ENCODE measurements at regions not wholly inside any gene's neighbourhood (a gene's known extent, or its start where the extent isn't known, plus 50 kb on each side); places are given as distances from the start of the nearest gene placed in this dataset.

- H3K4me1 Mint-ChIP-seq = no peaks in the 10 kb centered on the region
- no peak overlapping the region for H3K4me3 Mint-ChIP-seq
- DNase-seq = no peak
- no peak overlapping the region for H3K27ac Mint-ChIP-seq
- H3K9me3 Mint-ChIP-seq = no peaks in the 10 kb centered on the region
- no peaks in the 10 kb centered on the region for H3K36me3 Mint-ChIP-seq
- H3K27me3 Mint-ChIP-seq (ENCODE audit: low read depth in 3 of 3) = peaks cover 0 to 4% (median 2%) of the 10 kb centered on the region in 3 donors
These were observed 383.3 kb upstream of the ASIC2 start for GRCh38 chr17:33676444-33676843.

GRCh38 chr17:33679595-33679994 lies 386.5 kb upstream of the ASIC2 start:
- no peaks in the 10 kb centered on the region for H3K4me1 Mint-ChIP-seq
- H3K36me3 Mint-ChIP-seq = no peaks in the 10 kb centered on the region
- no peak overlapping the region for H3K4me3 Mint-ChIP-seq
- peaks cover 0 to 4% (median 2%) of the 10 kb centered on the region in 3 donors for H3K27me3 Mint-ChIP-seq (ENCODE audit: low read depth in 3 of 3)
- H3K9me3 Mint-ChIP-seq = no peaks in the 10 kb centered on the region
- no peak overlapping the region for H3K27ac Mint-ChIP-seq
- DNase-seq = no peak

GRCh38 chr17:33680472-33680871 lies 387.4 kb upstream of the ASIC2 start:
- Mint-ChIP-seq H3K27me3 (ENCODE audit: low read depth in 3 of 3) (peaks cover 0 to 4% (median 2%) of the 10 kb centered on the region in 3 donors), H3K4me1 (no peaks in the 10 kb centered on the region), H3K4me3 (no peak overlapping the region), H3K36me3 (no peaks in the 10 kb centered on the region), H3K27ac (no peak overlapping the region), H3K9me3 (no peaks in the 10 kb centered on the region)
- no peak for DNase-seq

DNA sequence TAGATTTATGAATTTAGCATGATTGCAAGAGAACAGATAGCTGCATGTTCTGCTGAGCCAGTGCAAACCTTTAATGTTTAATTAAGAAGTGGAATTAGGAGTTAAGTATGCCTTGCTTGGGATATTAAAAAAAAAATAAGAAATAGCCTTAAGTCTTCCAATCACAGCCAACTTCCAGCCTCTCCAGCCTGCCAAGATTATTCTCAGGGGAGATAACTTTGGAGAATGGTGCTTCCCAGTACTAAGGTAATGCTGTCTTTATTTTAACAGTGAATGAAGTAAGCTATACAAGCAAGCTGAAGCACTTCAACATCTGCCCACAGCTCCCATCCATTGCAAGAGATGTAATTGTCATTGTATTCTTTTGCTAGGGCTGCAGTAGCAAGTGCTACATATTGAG lies 389.5 kb upstream of the ASIC2 start:
- DNase-seq = no peak
- no peak overlapping the region for H3K27ac Mint-ChIP-seq
- no peaks in the 10 kb centered on the region for H3K36me3 Mint-ChIP-seq
- H3K9me3 Mint-ChIP-seq = no peaks in the 10 kb centered on the region
- H3K4me1 Mint-ChIP-seq = no peaks in the 10 kb centered on the region
- peaks cover 0 to 2% (median under 1%) of the 10 kb centered on the region in 3 donors for H3K27me3 Mint-ChIP-seq (ENCODE audit: low read depth in 3 of 3)
- no peak overlapping the region for H3K4me3 Mint-ChIP-seq

GRCh38 chr17:33684735-33685134 lies 391.6 kb upstream of the ASIC2 start:
- no peak overlapping the region for H3K4me3 Mint-ChIP-seq
- no peaks in the 10 kb centered on the region for H3K9me3 Mint-ChIP-seq
- DNase-seq = no peak
- peaks cover 0 to 2% (median 0%) of the 10 kb centered on the region in 3 donors for H3K27me3 Mint-ChIP-seq (ENCODE audit: low read depth in 3 of 3)
- H3K4me1 Mint-ChIP-seq = no peaks in the 10 kb centered on the region
- no peaks in the 10 kb centered on the region for H3K36me3 Mint-ChIP-seq
- H3K27ac Mint-ChIP-seq = no peak overlapping the region

- Mint-ChIP-seq H3K4me3 (no peak overlapping the region), H3K27ac (no peak overlapping the region), H3K9me3 (no peaks in the 10 kb centered on the region), H3K27me3 (ENCODE audit: low read depth in 3 of 3) (peaks cover 0 to 5% (median 0%) of the 10 kb centered on the region in 3 donors), H3K4me1 (no peaks in the 10 kb centered on the region), H3K36me3 (no peaks in the 10 kb centered on the region)
- DNase-seq = no peak
These were observed 393.1 kb upstream of the ASIC2 start for GRCh38 chr17:33686171-33686570.

DNA sequence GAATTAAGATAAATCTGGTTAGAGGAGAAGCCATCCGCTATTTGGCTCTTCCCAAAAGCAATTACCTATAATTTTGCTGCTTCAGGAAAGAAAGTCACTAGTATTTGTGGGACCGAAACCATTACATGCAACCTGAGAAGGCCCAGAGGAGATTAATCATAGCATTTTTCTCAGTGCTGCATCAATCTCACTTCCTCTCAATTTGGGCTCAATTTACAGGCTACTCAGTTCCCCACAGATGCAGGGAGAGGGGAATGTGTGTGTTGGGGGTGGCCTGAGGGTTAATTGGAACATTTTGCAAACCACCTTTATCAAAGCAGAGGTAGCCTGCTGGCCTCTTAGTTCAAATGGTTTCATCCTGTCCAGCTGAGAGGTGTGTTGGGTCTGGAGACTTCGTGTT lies 394.7 kb upstream of the ASIC2 start:
- no peak overlapping the region for H3K4me3 Mint-ChIP-seq
- no peaks in the 10 kb centered on the region for H3K9me3 Mint-ChIP-seq
- no peak overlapping the region for H3K27ac Mint-ChIP-seq
- H3K4me1 Mint-ChIP-seq = no peaks in the 10 kb centered on the region
- no peak for DNase-seq
- H3K27me3 Mint-ChIP-seq (ENCODE audit: low read depth in 3 of 3) = peaks cover 0 to 3% (median 3%) of the 10 kb centered on the region in 3 donors
- H3K36me3 Mint-ChIP-seq = no peaks in the 10 kb centered on the region

DNA sequence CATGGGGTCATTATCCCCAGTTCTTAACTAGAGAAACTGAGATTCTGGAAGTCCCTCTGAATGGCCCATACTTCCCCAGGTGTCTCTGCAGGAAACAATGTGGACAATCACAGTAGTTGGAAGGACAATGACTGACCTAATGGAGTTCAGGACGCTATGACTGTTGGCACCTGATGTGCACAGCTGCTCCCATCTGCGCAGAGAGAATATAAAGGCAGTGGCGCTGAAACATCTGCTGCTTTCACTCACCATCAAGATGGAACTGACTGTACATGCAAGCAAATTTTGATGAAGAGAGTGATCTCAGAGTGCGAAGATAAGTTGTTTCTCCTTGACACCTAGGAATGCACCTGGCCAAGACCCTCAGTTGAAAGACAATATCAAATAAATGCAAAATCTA lies 395.7 kb upstream of the ASIC2 start:
- Mint-ChIP-seq H3K36me3 (no peaks in the 10 kb centered on the region), H3K4me3 (no peak overlapping the region), H3K4me1 (no peaks in the 10 kb centered on the region), H3K27me3 (ENCODE audit: low read depth in 3 of 3) (peaks cover 0 to 5% (median 3%) of the 10 kb centered on the region in 3 donors), H3K9me3 (no peaks in the 10 kb centered on the region), H3K27ac (no peak overlapping the region)
- DNase-seq = no peak

DNA sequence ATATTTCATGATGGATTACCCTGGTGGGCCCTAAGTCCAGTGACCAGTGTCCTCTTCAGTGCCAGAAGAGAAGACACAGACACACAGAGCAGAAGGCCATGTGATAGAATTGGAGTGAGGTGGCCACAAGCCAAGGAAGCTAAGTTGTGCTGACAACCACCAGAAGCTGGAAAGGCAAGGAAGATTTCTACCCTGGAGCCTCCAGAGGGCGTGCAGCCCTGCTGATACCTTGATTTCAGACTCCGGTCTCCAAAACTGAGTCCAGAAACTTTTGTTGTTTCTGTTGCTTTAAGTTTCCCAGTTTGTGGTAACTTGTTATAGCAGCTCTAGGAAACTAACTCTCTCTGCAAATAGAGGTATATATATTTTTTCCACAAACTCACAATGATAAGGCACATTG lies 396.6 kb upstream of the ASIC2 start:
- Mint-ChIP-seq H3K4me3 (no peak overlapping the region), H3K4me1 (no peaks in the 10 kb centered on the region), H3K36me3 (no peaks in the 10 kb centered on the region), H3K9me3 (no peaks in the 10 kb centered on the region), H3K27ac (no peak overlapping the region), H3K27me3 (ENCODE audit: low read depth in 3 of 3) (peaks cover 0 to 5% (median 5%) of the 10 kb centered on the region in 3 donors)
- DNase-seq = no peak

DNA sequence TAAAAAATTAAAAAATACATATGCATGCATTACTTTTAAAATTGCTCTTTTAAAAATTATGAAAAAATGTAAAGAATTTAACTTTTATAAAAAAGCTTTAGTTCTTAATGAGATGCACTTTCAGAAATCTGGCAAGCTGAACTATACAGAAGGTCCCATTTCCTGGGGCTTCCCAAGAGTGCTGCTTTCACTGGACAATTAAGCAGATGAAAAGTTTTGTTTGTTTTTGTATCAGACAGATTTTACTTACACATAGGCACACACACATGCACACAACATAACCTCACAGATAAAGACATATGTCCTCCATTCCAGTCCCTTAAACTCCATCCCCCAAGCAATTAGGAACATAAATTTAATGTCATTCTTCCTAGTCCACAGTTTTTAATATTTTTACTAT lies 402.3 kb upstream of the ASIC2 start:
- Mint-ChIP-seq H3K9me3 (no peaks in the 10 kb centered on the region), H3K36me3 (no peaks in the 10 kb centered on the region), H3K4me1 (no peaks in the 10 kb centered on the region), H3K27me3 (ENCODE audit: low read depth in 3 of 3) (peaks cover 6 to 15% (median 7%) of the 10 kb centered on the region in 3 donors), H3K4me3 (no peak overlapping the region), H3K27ac (no peak overlapping the region)
- no peak for DNase-seq

DNA sequence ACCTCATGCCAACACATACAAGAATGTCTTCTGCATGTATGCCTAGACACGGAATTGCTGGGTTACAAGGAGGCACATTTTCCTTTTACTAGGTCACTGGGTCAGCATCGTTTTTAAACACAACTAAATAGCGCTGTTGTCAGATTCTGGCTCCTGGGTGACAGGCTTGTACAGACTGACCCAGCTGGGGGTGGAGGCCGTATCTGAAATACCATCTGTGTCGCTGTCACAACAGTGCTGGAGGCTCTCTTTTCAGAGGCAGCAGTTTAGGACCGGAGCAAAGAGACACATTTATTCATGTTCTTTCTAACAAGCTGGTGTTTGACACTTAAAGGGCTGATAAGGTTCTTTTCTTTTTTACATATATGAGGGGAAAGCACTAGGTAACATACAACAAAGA lies 403.0 kb upstream of the ASIC2 start:
- Mint-ChIP-seq H3K27ac (no peak overlapping the region), H3K9me3 (no peaks in the 10 kb centered on the region), H3K27me3 (ENCODE audit: low read depth in 3 of 3) (peaks cover 5 to 15% (median 7%) of the 10 kb centered on the region in 3 donors)

GRCh38 chr17:33697557-33697956 lies 404.5 kb upstream of the ASIC2 start:
- Mint-ChIP-seq H3K9me3 (no peaks in the 10 kb centered on the region), H3K36me3 (no peaks in the 10 kb centered on the region), H3K27me3 (ENCODE audit: low read depth in 3 of 3) (peaks cover 5 to 14% (median 7%) of the 10 kb centered on the region in 3 donors), H3K27ac (no peak overlapping the region), H3K4me1 (no peaks in the 10 kb centered on the region), H3K4me3 (no peak overlapping the region)
- no peak for DNase-seq

More for the DNA sequence above, 403.0 kb upstream of the ASIC2 start:
- no peaks in the 10 kb centered on the region for H3K4me1 Mint-ChIP-seq
- no peaks in the 10 kb centered on the region for H3K36me3 Mint-ChIP-seq
- H3K4me3 Mint-ChIP-seq = no peak overlapping the region
- no peak for DNase-seq

- Mint-ChIP-seq H3K9me3 (no peaks in the 10 kb centered on the region), H3K27ac (no peak overlapping the region), H3K4me1 (no peaks in the 10 kb centered on the region), H3K36me3 (no peaks in the 10 kb centered on the region), H3K4me3 (no peak overlapping the region), H3K27me3 (ENCODE audit: low read depth in 3 of 3) (peaks cover 0 to 6% (median 2%) of the 10 kb centered on the region in 3 donors)
- DNase-seq = no peak
These were observed 408.8 kb upstream of the ASIC2 start for GRCh38 chr17:33701910-33702309.

- no peaks in the 10 kb centered on the region for H3K36me3 Mint-ChIP-seq
- no peak overlapping the region for H3K4me3 Mint-ChIP-seq
- no peak overlapping the region for H3K27ac Mint-ChIP-seq
- peaks cover 0 to 19% (median 0%) of the 10 kb centered on the region in 3 donors for H3K27me3 Mint-ChIP-seq (ENCODE audit: low read depth in 3 of 3)
- no peaks in the 10 kb centered on the region for H3K4me1 Mint-ChIP-seq
- DNase-seq = no peak
- peaks cover 0 to 2% (median 0%) of the 10 kb centered on the region in 6 donors for H3K9me3 Mint-ChIP-seq
These were observed 411.8 kb upstream of the ASIC2 start for GRCh38 chr17:33704856-33705255.

DNA sequence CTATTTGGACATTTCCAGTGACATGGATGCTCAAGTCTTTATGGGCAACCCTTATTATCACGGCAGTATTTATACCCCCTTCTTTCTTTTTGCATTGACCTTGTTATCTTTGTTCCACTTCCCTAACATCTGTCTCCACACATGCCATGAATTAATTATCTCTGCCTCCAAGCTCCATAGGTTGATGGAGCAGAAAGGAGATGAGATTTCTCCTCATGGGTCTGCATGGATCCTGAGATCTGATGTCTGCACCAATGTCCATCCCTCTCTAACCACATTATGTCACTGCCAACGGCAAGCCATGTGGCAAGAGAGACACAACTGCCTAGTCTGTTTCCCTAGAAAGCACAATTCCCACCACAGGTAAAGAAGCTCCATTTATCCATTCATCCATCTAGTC lies 416.8 kb upstream of the ASIC2 start:
- H3K4me3 Mint-ChIP-seq = no peak overlapping the region
- H3K27me3 Mint-ChIP-seq (ENCODE audit: low read depth in 3 of 3) = peaks cover 0 to 17% (median 0%) of the 10 kb centered on the region in 3 donors
- H3K27ac Mint-ChIP-seq = no peak overlapping the region
- no peaks in the 10 kb centered on the region for H3K36me3 Mint-ChIP-seq
- no peaks in the 10 kb centered on the region for H3K4me1 Mint-ChIP-seq
- DNase-seq = no peak
- peaks cover 0 to 2% (median 0%) of the 10 kb centered on the region in 6 donors for H3K9me3 Mint-ChIP-seq

Measured in immature natural killer cell (primary cell).